ENCODE measurements at regions not wholly inside any gene's neighbourhood (a gene's known extent, or its start where the extent isn't known, plus 50 kb on each side); places are given as distances from the start of the nearest gene placed in this dataset.

DNA sequence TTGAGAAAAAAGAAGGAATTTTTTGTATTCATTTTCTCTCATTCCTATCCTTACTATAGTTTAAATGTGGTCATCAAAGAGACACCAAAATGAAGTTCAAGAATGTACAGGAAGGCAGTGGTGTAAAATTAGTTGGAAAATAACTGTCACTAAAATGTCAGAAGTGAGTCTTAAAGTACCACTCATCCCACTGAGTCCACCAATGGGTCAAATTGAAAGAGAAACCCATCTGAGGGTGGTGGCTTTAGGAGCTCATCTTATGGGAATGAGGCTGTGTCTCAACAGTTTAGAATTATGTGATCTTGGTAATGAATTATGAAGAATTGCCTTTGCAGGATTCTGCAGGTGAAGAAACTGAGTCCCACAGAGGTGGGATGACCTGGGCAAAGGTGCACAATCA lies 403.5 kb downstream of the FGF9 start:
- DNase-seq (ENCODE audit: low read depth), result no peak
- TF ChIP-seq, protein P1, sequence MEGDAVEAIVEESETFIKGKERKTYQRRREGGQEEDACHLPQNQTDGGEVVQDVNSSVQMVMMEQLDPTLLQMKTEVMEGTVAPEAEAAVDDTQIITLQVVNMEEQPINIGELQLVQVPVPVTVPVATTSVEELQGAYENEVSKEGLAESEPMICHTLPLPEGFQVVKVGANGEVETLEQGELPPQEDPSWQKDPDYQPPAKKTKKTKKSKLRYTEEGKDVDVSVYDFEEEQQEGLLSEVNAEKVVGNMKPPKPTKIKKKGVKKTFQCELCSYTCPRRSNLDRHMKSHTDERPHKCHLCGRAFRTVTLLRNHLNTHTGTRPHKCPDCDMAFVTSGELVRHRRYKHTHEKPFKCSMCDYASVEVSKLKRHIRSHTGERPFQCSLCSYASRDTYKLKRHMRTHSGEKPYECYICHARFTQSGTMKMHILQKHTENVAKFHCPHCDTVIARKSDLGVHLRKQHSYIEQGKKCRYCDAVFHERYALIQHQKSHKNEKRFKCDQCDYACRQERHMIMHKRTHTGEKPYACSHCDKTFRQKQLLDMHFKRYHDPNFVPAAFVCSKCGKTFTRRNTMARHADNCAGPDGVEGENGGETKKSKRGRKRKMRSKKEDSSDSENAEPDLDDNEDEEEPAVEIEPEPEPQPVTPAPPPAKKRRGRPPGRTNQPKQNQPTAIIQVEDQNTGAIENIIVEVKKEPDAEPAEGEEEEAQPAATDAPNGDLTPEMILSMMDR (IDR thresholded peaks at IDR 0.05; ENCODE audit: control insufficient read depth, extremely low read depth, insufficient read depth), result no peak
- H3K4me3 ChIP-seq (ENCODE audit: low read depth, low read length), result no peak overlapping the region

DNA sequence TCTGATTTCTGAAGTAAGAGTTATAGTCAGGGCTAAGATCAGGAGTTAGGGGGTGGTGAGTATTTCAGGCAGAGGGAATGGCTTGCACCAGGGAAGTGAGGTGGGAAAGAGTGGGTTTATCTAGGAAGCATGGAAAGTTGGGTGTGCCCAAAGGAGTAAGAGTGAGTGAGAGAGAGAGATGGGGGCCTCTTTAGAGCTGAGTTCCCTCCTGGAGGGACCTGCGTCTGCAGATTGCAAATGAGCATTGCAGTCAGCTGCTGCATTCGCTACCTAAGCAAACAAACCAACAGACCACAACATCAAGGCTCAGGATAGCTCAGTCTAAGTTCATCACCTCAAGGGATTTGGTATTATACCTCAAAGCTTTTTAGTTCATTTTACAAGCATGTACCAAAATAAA lies 405.8 kb downstream of the FGF9 start:
- TF ChIP-seq, protein P1 (IDR thresholded peaks at IDR 0.05; ENCODE audit: control insufficient read depth, extremely low read depth, insufficient read depth), result no peak
- no peak overlapping the region for H3K4me3 ChIP-seq (ENCODE audit: low read depth, low read length)
- DNase-seq (ENCODE audit: low read depth), result no peak

DNA sequence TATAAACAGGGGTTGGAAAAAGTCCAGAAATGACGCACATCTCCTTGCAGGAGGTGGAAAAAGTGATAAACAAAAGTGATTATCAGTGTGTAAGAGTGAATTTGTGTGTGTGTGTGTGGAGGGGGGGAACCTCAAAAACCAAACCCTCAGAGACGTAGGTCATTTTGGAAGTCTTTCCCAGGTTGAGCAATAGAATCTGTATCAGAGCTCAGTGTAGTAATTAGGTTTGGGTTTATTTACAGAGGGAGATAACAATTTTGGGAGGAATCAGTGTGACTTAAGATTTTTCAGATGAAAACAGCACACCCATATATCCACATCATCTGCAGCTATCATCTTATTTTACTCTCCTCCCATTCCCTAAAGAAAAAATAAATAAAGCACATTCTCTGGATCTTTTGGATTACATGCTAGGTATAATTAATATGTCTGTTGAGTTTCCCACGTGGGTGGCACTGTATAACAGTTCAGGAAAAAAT lies 406.4 kb downstream of the FGF9 start:
- DNase-seq (ENCODE audit: low read depth), result no peak
- TF ChIP-seq, protein P1 (IDR thresholded peaks at IDR 0.05; ENCODE audit: control insufficient read depth, extremely low read depth, insufficient read depth), result no peak

DNA sequence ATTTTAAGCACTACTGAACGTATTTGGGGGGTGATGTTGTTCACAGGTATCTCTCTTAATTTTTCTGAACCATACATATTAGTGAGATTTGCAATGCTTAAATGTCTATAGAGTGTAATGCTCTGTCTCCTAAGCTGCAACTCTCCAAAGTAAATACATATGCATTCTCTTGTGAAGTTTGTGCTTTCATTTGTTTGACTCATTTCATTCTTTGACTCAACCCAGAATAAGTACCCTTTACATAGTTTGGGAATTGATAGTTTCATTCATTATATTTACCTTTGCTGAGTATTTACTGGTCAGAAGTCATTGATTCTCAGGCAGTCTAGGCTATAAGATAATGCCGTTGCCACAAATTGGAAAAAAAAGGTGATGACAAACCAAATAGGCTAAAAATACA lies 406.9 kb downstream of the FGF9 start:
- DNase-seq (ENCODE audit: low read depth), result no peak
- TF ChIP-seq, protein P1 (IDR thresholded peaks at IDR 0.05; ENCODE audit: control insufficient read depth, extremely low read depth, insufficient read depth), result no peak
- no peak overlapping the region for H3K4me3 ChIP-seq (ENCODE audit: low read depth, low read length)

More for the DNA sequence above, 406.4 kb downstream of the FGF9 start:
- H3K4me3 ChIP-seq (ENCODE audit: low read depth, low read length), result no peak overlapping the region

DNA sequence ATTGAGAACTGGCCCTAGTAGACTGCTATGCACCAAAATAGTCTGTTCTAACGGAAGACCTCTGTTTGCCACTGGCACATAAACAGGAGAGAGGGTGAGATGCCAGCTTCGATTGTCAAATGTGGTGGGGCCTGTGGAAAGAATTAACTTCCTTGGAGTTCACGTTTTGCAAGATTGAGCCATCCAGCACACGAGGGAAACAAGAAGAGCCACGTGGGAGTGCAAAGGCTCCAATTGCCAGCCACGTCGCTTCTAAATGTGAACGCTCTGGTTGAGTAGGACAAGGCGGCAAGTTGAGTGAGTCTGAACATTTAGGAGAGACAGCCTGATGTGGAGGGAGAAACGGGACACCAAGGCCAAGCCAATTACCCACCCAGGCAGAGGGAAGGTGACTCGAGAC lies 409.1 kb downstream of the FGF9 start:
- no peak overlapping the region for H3K4me3 ChIP-seq (ENCODE audit: low read depth, low read length)
- TF ChIP-seq, protein P1 (IDR thresholded peaks at IDR 0.05; ENCODE audit: control insufficient read depth, extremely low read depth, insufficient read depth), result no peak
- DNase-seq (ENCODE audit: low read depth), result no peak

DNA sequence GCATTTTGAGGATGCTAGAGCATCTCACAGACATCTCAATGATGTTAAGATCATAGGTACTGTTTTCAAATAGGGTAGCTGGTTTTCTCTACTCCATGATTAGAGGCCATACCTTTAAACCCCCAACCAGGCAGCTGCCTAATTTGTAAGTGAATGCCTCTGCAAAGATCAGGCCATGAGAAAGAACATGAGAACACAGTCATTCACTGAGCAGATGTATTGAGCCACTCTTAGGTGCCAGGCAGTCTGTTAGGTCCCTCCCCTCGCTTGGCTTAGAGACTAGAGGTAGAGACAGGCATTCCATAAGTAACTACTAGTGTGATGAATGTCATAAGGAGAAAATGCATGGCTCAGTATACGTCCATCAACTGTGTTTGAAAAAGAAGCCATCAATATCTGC lies 410.0 kb downstream of the FGF9 start:
- H3K4me3 ChIP-seq (ENCODE audit: low read depth, low read length), result no peak overlapping the region
- TF ChIP-seq, protein P1 (IDR thresholded peaks at IDR 0.05; ENCODE audit: control insufficient read depth, extremely low read depth, insufficient read depth), result no peak
- DNase-seq (ENCODE audit: low read depth), result no peak

DNA sequence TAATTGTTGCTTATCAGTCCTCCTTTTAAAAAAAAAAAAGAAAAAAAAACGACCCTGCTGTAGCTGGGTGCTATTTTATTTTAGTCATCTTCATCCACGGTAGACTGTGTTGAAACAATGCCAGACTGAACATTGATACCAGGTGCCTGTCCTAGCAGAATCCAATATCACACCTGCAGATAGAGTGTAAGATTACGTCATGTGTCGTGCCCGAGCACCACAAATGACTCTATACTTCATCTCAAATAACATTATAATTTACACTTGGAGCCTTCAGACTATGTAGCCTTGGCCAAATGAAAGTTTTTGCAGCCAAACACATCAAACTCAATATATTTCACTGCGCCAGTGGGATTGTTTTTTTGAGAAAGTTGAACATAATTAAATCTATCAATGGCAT lies 410.6 kb downstream of the FGF9 start:
- no peak for DNase-seq (ENCODE audit: low read depth)

More for the DNA sequence above, 410.6 kb downstream of the FGF9 start:
- no peak overlapping the region for H3K4me3 ChIP-seq (ENCODE audit: low read depth, low read length)
- TF ChIP-seq, protein P1 (IDR thresholded peaks at IDR 0.05; ENCODE audit: control insufficient read depth, extremely low read depth, insufficient read depth), result no peak
